Spleen (tissue), 7 donors: ENCODE measurements at regions not wholly inside any gene's neighbourhood (a gene's known extent, or its start where the extent isn't known, plus 50 kb on each side); places are given as distances from the start of the nearest gene placed in this dataset.

Experiments
- CTCF ChIP-seq, 11 experiments: fragments of 200-600 bp in 7 of 11; fragments of 450-650 bp in 4 of 11; sonication (generic) in 4 of 11; IDR thresholded peaks in 8 of 11; conservative IDR thresholded peaks in 3 of 11; 1 replicate in 7 of 11; 2 replicates in 4 of 11; pipeline versions ENCODE4 v1.4.0 to v1.8.0; 2016 to 2021; ENCODE audit warnings: antibody characterized with exemption in 11 of 11, inconsistent platforms in 4 of 11, mild to moderate bottlenecking in 1 of 11
- POLR2A ChIP-seq, 3 donors: fragments of 450-650 bp; IDR thresholded peaks; one replicate each; pipeline ENCODE4 v1.5.1; 2017; ENCODE audit warnings: antibody characterized with exemption in 3 of 3, mild to moderate bottlenecking in 1 of 3
- donor health status: DM: no; HTN: no; CAD: no; lungs with moderate emphysema.
- donor health status: DM: no; HTN: no; CAD: no.
- donor health status: DM: no; HTN: no; CAD: no.

DNA sequence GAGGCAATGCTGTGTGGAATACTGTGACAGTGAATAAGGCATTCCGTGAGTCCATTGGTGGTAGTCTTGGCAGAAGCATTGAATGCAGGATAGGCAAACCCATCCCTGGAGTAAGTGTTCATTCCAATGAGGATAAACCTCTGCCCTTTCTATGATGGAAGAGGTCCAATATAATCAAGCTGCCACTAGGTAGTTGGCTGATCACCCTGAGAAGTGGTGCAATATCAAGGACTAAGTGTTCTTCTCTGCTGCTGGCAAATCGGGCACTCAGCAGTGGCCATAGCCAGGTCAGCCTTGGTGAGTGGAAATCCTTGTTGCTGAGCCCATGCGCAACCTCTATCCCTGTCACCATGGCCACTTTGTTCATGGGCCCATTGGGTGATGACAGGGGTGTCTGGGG is 70.1 kb downstream of the FBXO4 start:
- TF ChIP-seq POLR2A (IDR thresholded peaks at IDR 0.05) (no peak), CTCF (IDR thresholded peaks at IDR 0.05 in 8 of 11, conservative IDR thresholded peaks at IDR 0.05 in 3 of 11) (no peak)
